ENCODE measurements at regions not wholly inside any gene's neighbourhood (a gene's known extent, or its start where the extent isn't known, plus 50 kb on each side); places are given as distances from the start of the nearest gene placed in this dataset.

DNA sequence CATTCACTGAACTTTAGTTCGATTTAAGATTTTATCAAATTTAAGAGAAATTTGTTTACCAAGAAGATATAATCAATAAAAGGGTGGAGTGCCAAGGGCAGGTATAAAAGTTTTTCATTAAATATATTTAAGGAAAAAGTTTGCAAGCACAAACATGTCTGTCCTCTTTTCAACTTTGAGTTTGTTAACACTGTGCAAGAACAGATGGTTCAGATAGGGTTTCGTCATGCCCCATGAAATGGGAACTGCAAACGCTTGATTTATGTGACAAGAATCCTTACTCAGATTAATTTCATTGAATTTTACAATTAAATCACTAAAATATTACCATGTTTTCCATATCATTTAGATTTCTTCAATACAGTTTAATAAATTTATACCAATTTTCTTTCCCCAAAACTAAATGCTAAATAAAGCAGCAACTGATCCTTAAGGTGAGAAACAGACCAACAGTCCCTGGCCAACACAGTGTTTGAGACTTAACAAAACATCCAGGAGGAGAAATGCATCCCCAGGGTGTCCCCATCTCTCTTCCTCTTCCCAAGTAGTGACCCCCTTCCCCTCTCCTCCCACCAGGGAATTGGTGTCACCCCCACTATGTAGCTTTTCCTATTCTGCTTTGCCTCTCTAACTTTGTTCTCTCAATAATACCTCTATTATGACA, 292.9 kb downstream of the LTN1 start:
- no peak for TF ChIP-seq CTCF (IDR thresholded peaks at IDR 0.05)
- no peak for TF ChIP-seq POLR2A (IDR thresholded peaks at IDR 0.05)
- no peak for TF ChIP-seq POLR2AphosphoS5 (IDR thresholded peaks at IDR 0.05)
